ENCODE measurements at regions not wholly inside any gene's neighbourhood (a gene's known extent, or its start where the extent isn't known, plus 50 kb on each side); places are given as distances from the start of the nearest gene placed in this dataset.
"Not testable (repeated sequence)": the region's sequence is repeated elsewhere in the genome, so short reads cannot be mapped to it uniquely, and the experiment has no call there.

DNA sequence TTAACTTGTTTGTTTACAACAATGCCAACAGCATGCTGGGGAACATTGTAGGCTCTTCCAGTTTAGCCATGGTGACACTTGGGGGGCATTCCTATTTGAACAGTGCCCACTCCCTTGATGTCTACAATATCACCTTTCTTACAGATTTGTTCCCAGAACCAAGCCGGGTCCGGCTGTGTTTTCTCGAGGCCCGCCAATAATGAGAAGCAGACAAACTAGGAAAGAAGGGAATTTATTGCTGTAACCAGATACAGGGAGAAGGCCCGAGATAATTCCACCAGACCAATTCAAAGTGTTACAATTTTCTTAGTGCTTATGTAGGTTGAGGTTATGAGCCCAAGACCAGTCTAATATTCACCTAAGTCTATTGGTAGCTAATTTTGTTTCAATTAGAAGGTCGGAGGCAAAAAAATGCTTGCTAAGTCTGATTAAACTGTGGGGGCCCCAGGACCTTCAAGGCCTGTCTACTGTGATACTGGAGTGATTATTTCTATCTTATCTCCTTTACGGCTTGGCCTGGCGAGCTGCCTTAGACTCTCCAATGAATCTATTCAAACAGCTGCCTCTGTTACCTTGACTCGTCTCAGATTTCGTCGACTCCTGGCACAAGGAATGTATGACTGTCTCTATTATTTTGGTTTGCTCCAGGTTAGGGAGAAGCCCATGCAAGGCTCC is 59.1 kb upstream of the PSME4 start:
- ATAC-seq: no peak
- TF ChIP-seq, protein P1, sequence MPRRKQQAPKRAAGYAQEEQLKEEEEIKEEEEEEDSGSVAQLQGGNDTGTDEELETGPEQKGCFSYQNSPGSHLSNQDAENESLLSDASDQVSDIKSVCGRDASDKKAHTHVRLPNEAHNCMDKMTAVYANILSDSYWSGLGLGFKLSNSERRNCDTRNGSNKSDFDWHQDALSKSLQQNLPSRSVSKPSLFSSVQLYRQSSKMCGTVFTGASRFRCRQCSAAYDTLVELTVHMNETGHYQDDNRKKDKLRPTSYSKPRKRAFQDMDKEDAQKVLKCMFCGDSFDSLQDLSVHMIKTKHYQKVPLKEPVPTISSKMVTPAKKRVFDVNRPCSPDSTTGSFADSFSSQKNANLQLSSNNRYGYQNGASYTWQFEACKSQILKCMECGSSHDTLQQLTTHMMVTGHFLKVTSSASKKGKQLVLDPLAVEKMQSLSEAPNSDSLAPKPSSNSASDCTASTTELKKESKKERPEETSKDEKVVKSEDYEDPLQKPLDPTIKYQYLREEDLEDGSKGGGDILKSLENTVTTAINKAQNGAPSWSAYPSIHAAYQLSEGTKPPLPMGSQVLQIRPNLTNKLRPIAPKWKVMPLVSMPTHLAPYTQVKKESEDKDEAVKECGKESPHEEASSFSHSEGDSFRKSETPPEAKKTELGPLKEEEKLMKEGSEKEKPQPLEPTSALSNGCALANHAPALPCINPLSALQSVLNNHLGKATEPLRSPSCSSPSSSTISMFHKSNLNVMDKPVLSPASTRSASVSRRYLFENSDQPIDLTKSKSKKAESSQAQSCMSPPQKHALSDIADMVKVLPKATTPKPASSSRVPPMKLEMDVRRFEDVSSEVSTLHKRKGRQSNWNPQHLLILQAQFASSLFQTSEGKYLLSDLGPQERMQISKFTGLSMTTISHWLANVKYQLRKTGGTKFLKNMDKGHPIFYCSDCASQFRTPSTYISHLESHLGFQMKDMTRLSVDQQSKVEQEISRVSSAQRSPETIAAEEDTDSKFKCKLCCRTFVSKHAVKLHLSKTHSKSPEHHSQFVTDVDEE (CRISPR knock-in tag; IDR thresholded peaks at IDR 0.05): no peak
- TF ChIP-seq ZFP3 (CRISPR knock-in tag; IDR thresholded peaks at IDR 0.05) (no peak), GLIS3 (CRISPR knock-in tag; IDR thresholded peaks at IDR 0.05) (no peak), SNAI2 (CRISPR knock-in tag; IDR thresholded peaks at IDR 0.05) (no peak), BACH2 (CRISPR knock-in tag; IDR thresholded peaks at IDR 0.05; ENCODE audit: borderline replicate concordance) (no peak), TOX (CRISPR knock-in tag; IDR thresholded peaks at IDR 0.05; ENCODE audit: borderline replicate concordance) (no peak), RARB (CRISPR knock-in tag; IDR thresholded peaks at IDR 0.05) (no peak), ZNF70 (CRISPR knock-in tag; IDR thresholded peaks at IDR 0.05) (no peak), ZC3H10 (CRISPR knock-in tag; IDR thresholded peaks at IDR 0.05) (no peak), TCF4 (CRISPR knock-in tag; IDR thresholded peaks at IDR 0.05; ENCODE audit: borderline replicate concordance) (no peak), ESRRG (CRISPR knock-in tag; IDR thresholded peaks at IDR 0.05) (no peak), ARNTL (CRISPR knock-in tag; IDR thresholded peaks at IDR 0.05; ENCODE audit: borderline replicate concordance, low read depth) (no peak), PPARA (CRISPR knock-in tag; IDR thresholded peaks at IDR 0.05; ENCODE audit: borderline replicate concordance) (no peak), ZNF565 (CRISPR knock-in tag; conservative IDR thresholded peaks at IDR 0.05; ENCODE audit: low read depth) (no peak), CSDC2 (CRISPR knock-in tag; IDR thresholded peaks at IDR 0.05) (no peak), ZFP30 (CRISPR knock-in tag; IDR thresholded peaks at IDR 0.05) (no peak)
- TF ChIP-seq, protein P2, sequence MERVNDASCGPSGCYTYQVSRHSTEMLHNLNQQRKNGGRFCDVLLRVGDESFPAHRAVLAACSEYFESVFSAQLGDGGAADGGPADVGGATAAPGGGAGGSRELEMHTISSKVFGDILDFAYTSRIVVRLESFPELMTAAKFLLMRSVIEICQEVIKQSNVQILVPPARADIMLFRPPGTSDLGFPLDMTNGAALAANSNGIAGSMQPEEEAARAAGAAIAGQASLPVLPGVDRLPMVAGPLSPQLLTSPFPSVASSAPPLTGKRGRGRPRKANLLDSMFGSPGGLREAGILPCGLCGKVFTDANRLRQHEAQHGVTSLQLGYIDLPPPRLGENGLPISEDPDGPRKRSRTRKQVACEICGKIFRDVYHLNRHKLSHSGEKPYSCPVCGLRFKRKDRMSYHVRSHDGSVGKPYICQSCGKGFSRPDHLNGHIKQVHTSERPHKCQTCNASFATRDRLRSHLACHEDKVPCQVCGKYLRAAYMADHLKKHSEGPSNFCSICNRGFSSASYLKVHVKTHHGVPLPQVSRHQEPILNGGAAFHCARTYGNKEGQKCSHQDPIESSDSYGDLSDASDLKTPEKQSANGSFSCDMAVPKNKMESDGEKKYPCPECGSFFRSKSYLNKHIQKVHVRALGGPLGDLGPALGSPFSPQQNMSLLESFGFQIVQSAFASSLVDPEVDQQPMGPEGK (CRISPR knock-in tag; IDR thresholded peaks at IDR 0.05; ENCODE audit: borderline replicate concordance): no peak
- TF ChIP-seq, protein P3, sequence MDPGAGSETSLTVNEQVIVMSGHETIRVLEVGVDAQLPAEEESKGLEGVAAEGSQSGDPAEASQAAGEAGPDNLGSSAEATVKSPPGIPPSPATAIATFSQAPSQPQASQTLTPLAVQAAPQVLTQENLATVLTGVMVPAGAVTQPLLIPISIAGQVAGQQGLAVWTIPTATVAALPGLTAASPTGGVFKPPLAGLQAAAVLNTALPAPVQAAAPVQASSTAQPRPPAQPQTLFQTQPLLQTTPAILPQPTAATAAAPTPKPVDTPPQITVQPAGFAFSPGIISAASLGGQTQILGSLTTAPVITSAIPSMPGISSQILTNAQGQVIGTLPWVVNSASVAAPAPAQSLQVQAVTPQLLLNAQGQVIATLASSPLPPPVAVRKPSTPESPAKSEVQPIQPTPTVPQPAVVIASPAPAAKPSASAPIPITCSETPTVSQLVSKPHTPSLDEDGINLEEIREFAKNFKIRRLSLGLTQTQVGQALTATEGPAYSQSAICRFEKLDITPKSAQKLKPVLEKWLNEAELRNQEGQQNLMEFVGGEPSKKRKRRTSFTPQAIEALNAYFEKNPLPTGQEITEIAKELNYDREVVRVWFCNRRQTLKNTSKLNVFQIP (CRISPR knock-in tag; IDR thresholded peaks at IDR 0.05; ENCODE audit: borderline replicate concordance, low read depth): no peak
- TF ChIP-seq, protein P4, sequence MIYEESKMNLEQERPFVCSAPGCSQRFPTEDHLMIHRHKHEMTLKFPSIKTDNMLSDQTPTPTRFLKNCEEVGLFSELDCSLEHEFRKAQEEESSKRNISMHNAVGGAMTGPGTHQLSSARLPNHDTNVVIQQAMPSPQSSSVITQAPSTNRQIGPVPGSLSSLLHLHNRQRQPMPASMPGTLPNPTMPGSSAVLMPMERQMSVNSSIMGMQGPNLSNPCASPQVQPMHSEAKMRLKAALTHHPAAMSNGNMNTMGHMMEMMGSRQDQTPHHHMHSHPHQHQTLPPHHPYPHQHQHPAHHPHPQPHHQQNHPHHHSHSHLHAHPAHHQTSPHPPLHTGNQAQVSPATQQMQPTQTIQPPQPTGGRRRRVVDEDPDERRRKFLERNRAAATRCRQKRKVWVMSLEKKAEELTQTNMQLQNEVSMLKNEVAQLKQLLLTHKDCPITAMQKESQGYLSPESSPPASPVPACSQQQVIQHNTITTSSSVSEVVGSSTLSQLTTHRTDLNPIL (CRISPR knock-in tag; IDR thresholded peaks at IDR 0.05; ENCODE audit: low read depth): no peak
- TF ChIP-seq, protein P5, sequence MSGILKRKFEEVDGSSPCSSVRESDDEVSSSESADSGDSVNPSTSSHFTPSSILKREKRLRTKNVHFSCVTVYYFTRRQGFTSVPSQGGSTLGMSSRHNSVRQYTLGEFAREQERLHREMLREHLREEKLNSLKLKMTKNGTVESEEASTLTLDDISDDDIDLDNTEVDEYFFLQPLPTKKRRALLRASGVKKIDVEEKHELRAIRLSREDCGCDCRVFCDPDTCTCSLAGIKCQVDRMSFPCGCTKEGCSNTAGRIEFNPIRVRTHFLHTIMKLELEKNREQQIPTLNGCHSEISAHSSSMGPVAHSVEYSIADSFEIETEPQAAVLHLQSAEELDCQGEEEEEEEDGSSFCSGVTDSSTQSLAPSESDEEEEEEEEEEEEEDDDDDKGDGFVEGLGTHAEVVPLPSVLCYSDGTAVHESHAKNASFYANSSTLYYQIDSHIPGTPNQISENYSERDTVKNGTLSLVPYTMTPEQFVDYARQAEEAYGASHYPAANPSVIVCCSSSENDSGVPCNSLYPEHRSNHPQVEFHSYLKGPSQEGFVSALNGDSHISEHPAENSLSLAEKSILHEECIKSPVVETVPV (CRISPR knock-in tag; IDR thresholded peaks at IDR 0.05): no peak

DNA sequence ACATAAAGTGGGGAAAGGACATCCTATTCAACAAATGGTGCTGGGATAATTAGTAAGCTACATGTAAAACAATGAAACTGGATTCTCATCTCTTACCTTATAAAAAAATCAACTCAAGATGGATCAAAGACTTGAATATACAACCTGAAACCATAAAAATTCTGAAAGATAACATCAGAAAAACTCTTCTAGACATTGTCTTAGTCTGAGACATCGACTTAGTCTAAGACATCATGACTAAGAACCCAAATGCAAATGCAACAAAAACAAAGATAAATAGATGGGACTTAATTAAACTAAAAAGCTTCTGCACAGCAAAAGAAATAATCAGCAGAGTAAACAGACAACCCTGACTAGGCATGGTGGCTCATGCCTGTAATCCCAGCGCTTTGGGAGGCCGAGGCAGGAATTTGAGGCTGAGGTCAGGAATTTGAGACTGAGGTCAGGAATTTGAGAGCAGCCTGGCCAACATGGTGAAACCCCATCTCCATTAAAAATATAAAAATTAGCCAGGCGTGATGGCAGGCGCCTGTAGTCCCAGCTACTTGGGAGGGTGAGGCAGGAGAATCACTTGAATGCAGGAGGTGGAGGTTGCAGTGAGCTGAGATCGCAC is 54.8 kb upstream of the PSME4 start:
- not testable (repeated sequence) for ATAC-seq

DNA sequence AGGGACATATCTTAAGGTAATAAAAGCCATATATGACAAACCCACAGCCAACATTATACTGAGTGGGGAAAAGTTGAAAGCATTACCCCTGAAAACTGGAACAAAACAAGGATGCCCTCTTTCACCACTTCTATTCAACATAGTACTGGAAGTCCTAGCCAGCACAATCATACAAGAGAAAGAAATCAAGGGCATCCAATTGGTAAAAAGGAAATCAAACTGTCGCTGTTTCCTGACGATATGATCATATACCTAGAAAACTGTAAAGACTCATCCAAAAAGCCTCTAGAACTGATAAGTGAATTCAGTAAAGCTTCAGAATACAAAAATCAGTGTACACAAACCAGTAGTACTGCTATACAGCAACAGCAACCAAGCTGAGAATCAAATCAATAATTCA is 53.8 kb upstream of the PSME4 start:
- no peak for ATAC-seq
- TF ChIP-seq ESRRG (CRISPR knock-in tag; IDR thresholded peaks at IDR 0.05) (no peak), ZNF8 (CRISPR knock-in tag; IDR thresholded peaks at IDR 0.05) (no peak), ZNF70 (CRISPR knock-in tag; IDR thresholded peaks at IDR 0.05) (no peak), OSR1 (CRISPR knock-in tag; IDR thresholded peaks at IDR 0.05) (no peak), RARB (CRISPR knock-in tag; IDR thresholded peaks at IDR 0.05) (no peak), ZNF565 (CRISPR knock-in tag; conservative IDR thresholded peaks at IDR 0.05; ENCODE audit: low read depth) (no peak), PPARA (CRISPR knock-in tag; IDR thresholded peaks at IDR 0.05; ENCODE audit: borderline replicate concordance) (no peak)
- TF ChIP-seq, protein P1 (CRISPR knock-in tag; IDR thresholded peaks at IDR 0.05): no peak
- TF ChIP-seq, protein P5 (CRISPR knock-in tag; IDR thresholded peaks at IDR 0.05): no peak

Measured in SK-N-SH treated with all-trans-retinoic acid at 6 μM for 48 hours (cell line).